Brain microvascular endothelial cell (primary cell): ENCODE measurements at regions not wholly inside any gene's neighbourhood (a gene's known extent, or its start where the extent isn't known, plus 50 kb on each side); places are given as distances from the start of the nearest gene placed in this dataset.

Experiments
- DNase-seq: peaks from one replicate; pipeline ENCODE4 v3.0.0-alpha.2; 2020
- H3K27ac ChIP-seq: fragments of 250-450 bp; sonication (Bioruptor Pico); 2 replicates; pipeline ENCODE4 v1.5.1; 2020; ENCODE audit warnings: mild to moderate bottlenecking, moderate library complexity
- H3K27me3 ChIP-seq: fragments of 250-450 bp; sonication (Bioruptor Pico); replicated peaks from 2 replicates; pipeline ENCODE4 v1.5.1; 2020; ENCODE audit warnings: mild to moderate bottlenecking
- H3K36me3 ChIP-seq: fragments of 250-450 bp; sonication (Bioruptor Pico); replicated peaks from 2 replicates; pipeline ENCODE4 v1.5.1; 2020; ENCODE audit warnings: mild to moderate bottlenecking
- H3K4me3 ChIP-seq: 2 replicates; pipeline ENCODE4 v1.5.1; 2011; ENCODE audit warnings: low read depth, mild to moderate bottlenecking, control low read depth, low read length, moderate library complexity
- in situ Hi-C: cut with HindIII; loops from 2 replicates; pipeline ENCODE4 v1.10.0; 2017; ENCODE audit warnings: low sequenced_read_pairs, low pct_ligation_motif_present
- TF ChIP-seq, protein P1 (sequence below): IDR thresholded peaks from 2 replicates; pipeline ENCODE4 v1.5.1; 2011; ENCODE audit warnings: low read depth, mild to moderate bottlenecking, moderate library complexity, low read length, control low read depth, inconsistent platforms; ENCODE audit errors: missing control alignments

DNA sequence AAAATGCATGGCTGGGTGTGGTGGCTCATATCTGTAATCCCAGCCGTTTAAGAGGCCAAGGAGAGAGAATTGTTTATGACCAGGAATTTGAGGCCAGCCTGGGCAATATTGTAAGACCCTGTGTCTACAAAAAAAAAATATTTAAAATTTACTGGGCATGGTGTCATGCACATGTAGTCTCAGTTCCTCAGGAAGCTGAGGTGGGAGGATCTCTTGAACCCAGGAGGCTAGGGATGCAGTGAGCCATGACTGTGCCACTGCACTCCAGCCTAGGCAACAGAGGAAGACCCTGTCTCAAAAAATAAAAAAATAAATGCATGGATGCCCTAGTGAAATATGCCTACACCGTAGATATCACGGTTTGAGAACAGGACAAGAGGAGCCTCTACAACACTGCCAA, 1331.2 kb upstream of the B3GALT2 start:
- H3K4me3 ChIP-seq = no peak overlapping the region
- no peak overlapping the region for H3K27ac ChIP-seq
- in situ Hi-C loops = no loop called here
- H3K36me3 ChIP-seq = no peaks in the 10 kb centered on the region
- DNase-seq = no peak
- TF ChIP-seq, protein P1, sequence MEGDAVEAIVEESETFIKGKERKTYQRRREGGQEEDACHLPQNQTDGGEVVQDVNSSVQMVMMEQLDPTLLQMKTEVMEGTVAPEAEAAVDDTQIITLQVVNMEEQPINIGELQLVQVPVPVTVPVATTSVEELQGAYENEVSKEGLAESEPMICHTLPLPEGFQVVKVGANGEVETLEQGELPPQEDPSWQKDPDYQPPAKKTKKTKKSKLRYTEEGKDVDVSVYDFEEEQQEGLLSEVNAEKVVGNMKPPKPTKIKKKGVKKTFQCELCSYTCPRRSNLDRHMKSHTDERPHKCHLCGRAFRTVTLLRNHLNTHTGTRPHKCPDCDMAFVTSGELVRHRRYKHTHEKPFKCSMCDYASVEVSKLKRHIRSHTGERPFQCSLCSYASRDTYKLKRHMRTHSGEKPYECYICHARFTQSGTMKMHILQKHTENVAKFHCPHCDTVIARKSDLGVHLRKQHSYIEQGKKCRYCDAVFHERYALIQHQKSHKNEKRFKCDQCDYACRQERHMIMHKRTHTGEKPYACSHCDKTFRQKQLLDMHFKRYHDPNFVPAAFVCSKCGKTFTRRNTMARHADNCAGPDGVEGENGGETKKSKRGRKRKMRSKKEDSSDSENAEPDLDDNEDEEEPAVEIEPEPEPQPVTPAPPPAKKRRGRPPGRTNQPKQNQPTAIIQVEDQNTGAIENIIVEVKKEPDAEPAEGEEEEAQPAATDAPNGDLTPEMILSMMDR = no peak
- H3K27me3 ChIP-seq = no peaks in the 10 kb centered on the region

DNA sequence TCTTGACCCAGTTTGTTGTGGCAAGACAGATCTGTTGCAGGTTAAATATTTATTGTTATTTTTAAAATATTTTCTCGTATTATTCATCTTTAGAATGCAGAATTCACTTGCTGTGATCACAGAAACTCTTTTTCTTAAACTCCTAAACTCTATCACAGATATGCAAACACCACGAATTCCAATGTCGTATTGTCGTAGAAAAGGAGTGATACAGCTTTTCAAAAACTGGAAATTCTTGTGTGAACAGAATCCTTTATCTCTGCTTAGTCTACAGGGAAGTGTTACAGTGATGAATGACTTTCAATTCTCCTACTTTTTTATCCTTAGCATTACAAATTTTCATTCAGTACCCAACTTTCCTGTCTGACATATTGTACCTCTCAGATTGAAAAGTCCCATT, 1329.5 kb upstream of the B3GALT2 start:
- Histone ChIP-seq H3K27ac (no peak overlapping the region), H3K4me3 (no peak overlapping the region), H3K27me3 (no peaks in the 10 kb centered on the region), H3K36me3 (no peaks in the 10 kb centered on the region)
- no peak for DNase-seq
- in situ Hi-C loops = no loop called here
- TF ChIP-seq, protein P1 = no peak

DNA sequence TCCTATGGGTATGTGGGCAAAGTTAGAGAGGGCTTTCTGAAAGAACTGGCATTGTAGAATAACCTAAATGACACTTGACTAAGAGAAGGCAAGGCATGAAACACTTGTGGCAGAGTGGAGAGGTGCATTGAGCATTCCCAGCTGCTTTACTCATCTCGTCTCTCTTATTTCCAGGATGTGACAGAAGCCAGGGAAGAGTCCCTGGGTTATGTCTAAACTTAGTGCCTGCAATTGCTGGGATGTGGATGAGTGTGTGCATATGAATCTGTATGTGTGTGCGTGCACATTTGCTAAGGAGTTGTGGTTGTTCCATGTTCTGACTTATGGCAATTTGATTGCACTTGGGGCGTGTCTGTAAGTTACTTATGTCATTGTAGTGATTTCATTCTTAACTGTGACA, 1326.5 kb upstream of the B3GALT2 start:
- Histone ChIP-seq H3K27me3 (no peaks in the 10 kb centered on the region), H3K27ac (no peak overlapping the region), H3K4me3 (no peak overlapping the region), H3K36me3 (no peaks in the 10 kb centered on the region)
- no peak for DNase-seq
- TF ChIP-seq, protein P1 = no peak
- in situ Hi-C loops = no loop called here

DNA sequence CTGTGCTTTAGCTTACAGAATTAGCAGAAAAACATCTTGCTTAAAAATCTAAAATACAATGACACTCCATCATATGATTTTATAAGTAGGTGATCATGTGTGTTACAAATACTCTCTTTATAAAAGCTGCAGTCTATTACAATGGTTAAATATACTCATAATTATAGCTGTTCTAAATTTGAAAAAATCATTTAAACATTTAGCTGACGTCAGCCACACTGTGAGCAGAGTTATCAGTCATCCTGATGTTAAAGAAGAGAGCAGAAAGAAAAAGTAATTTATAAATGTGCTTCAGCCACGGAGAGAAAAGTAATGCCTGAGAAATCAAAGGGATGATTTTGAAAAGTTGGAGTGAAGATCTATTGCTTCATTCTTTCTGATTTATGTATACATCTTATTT, 1325.9 kb upstream of the B3GALT2 start:
- Histone ChIP-seq H3K4me3 (no peak overlapping the region), H3K27me3 (no peaks in the 10 kb centered on the region), H3K36me3 (no peaks in the 10 kb centered on the region), H3K27ac (no peak overlapping the region)
- TF ChIP-seq, protein P1 = no peak
- in situ Hi-C loops = no loop called here
- no peak for DNase-seq

DNA sequence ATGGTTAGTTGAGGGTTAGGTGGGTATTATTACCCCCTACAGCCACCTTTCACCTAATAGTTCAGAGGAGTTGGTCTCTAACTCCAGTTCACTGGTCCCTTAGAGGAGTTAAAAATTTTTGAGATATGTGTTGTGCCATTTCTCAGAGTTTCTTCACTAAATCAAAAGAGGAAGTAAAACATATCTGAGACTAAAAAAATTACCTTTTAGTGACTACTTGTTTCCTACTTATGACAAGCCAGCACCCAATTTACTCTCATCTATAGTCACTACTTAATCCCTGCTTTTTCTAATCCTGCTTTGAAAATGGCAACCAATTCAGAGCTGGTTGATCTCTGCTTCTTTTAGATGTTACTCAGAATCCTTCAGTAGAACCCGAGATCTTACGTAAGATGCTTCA, 1316.8 kb upstream of the B3GALT2 start:
- in situ Hi-C loops = no loop called here
- TF ChIP-seq, protein P1 = no peak
- Histone ChIP-seq H3K27me3 (no peaks in the 10 kb centered on the region), H3K4me3 (no peak overlapping the region), H3K27ac (no peak overlapping the region), H3K36me3 (no peaks in the 10 kb centered on the region)
- DNase-seq = no peak

DNA sequence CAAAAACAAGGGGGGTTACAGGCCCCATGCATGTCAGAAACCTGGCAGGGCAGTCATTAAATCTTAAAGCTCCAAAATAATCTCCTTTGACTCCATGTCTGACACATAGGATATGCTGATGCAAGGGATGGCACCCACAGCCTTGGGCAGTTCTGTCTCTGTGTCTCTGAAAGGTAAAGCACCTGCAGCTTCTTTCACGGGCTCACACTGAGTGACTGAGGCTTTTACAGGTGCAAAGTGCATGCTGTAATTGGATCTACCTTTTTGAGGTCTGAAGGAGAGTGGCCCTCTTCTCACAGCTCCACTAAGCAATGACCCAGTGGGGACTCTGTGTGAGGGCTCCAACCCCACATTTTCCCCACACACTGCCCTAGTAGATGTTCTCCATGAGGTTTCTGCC, 1309.0 kb upstream of the B3GALT2 start:
- DNase-seq = no peak
- TF ChIP-seq, protein P1 = no peak
- no peaks in the 10 kb centered on the region for H3K36me3 ChIP-seq

More for the DNA sequence above, 1309.0 kb upstream of the B3GALT2 start:
- in situ Hi-C loops = no loop called here
- no peaks in the 10 kb centered on the region for H3K27me3 ChIP-seq
- H3K27ac ChIP-seq = no peak overlapping the region
- H3K4me3 ChIP-seq = no peak overlapping the region
